ENCODE measurements at regions not wholly inside any gene's neighbourhood (a gene's known extent, or its start where the extent isn't known, plus 50 kb on each side); places are given as distances from the start of the nearest gene placed in this dataset.

DNA sequence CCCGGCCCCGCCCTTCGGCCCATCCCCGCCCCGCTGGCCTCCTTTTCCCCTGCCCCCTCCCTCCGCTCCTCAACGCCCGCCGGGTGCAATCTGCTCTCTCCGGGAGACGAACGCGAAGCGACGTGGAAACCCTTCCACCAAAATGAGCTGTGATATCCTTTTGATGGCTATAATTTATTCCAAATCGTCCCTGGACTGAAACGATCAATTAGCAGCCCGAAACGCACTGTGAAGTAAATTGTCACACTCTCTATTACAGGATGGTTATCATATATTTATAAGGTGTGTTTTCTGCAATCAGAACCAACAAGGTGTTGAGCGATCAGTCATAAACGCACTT is 134.6 kb upstream of the BARHL2 start:
- Histone ChIP-seq H3K27ac (peak overlapping the region in 1 of 4 donors; percentile 62), H3K27me3 (no peaks in the 10 kb centered on the region), H3K4me1 (peaks cover 0 to 18% (median 10%) of the 10 kb centered on the region in 4 donors), H3K9me3 (no peaks in the 10 kb centered on the region), H3K4me3 (peak overlapping the region; percentile 61 to 75 (median 62)), H3K36me3 (no peaks in the 10 kb centered on the region)
- TF ChIP-seq EP300 (IDR thresholded peaks at IDR 0.05) (no peak), POLR2AphosphoS5 (IDR thresholded peaks at IDR 0.05) (no peak), POLR2A (IDR thresholded peaks at IDR 0.05) (no peak)
- TF ChIP-seq, protein P1, sequence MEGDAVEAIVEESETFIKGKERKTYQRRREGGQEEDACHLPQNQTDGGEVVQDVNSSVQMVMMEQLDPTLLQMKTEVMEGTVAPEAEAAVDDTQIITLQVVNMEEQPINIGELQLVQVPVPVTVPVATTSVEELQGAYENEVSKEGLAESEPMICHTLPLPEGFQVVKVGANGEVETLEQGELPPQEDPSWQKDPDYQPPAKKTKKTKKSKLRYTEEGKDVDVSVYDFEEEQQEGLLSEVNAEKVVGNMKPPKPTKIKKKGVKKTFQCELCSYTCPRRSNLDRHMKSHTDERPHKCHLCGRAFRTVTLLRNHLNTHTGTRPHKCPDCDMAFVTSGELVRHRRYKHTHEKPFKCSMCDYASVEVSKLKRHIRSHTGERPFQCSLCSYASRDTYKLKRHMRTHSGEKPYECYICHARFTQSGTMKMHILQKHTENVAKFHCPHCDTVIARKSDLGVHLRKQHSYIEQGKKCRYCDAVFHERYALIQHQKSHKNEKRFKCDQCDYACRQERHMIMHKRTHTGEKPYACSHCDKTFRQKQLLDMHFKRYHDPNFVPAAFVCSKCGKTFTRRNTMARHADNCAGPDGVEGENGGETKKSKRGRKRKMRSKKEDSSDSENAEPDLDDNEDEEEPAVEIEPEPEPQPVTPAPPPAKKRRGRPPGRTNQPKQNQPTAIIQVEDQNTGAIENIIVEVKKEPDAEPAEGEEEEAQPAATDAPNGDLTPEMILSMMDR (IDR thresholded peaks at IDR 0.05), result no peak
- no peak for DNase-seq
- intact Hi-C loops (cut with DNase I), result loop anchor here (2.0 to 10.0 kb wide), 2 partner anchors 169 to 313 kb away; no protein-coding TSS in a partner anchor
- 1 to 2% methylated on average over 21 of the region's 21 CpGs for WGBS, 2 donors

DNA sequence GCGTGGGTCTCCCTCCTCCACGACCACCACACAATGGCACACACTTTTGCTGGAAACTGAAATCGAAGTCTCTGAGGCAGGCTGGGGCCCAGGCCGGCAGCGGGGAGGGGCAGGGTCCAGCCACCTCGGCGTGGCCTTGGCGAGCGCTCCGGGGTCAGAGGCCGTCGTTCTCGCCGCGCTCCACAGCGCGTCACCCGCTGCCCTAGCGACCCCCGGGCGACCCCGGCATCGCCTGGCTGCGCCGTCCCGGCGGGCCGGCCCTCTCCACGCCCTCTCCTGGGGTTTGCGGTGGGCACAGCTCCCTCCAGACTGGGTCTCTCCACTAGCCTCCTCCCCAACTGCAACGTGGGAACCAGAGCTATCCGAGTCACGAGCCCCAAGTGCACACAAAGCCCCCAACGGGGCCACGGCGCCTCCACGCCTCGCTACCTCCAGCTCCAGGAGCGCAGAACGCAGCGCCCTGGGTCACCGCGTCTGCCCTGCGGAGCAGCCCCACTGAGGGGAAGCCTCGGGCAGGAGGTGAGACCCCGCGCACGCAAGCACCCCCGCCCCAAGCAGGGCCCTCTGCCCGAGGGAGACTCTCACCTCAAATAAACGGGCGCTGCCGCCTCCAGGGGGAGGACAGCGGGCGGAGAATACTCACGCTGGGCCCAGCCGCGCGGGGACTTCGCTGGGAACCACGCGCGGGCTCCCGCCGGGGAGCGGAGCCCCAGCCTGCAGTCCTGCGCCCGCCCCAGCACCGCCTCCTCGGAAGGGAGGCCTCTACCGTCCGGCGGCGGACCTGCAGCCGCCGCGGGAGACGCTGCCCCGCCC is 134.0 kb upstream of the BARHL2 start:
- peak; percentile 88 for DNase-seq
- Histone ChIP-seq H3K4me1 (peaks cover 0 to 18% (median 10%) of the 10 kb centered on the region in 4 donors), H3K27me3 (no peaks in the 10 kb centered on the region), H3K36me3 (no peaks in the 10 kb centered on the region), H3K27ac (peak overlapping the region; percentile 43 to 62 (median 50)), H3K4me3 (peak overlapping the region; percentile 61 to 75 (median 62)), H3K9me3 (no peaks in the 10 kb centered on the region)
- intact Hi-C loops (cut with DNase I), result loop anchor here (2.0 to 10.0 kb wide), 2 partner anchors 170 to 314 kb away; no protein-coding TSS in a partner anchor
- TF ChIP-seq POLR2AphosphoS5 (IDR thresholded peaks at IDR 0.05) (peak in 1 of 4 donors; percentile 17), EP300 (IDR thresholded peaks at IDR 0.05) (no peak), POLR2A (IDR thresholded peaks at IDR 0.05) (no peak)
- TF ChIP-seq, protein P1 (IDR thresholded peaks at IDR 0.05), result peak; percentile 7 to 91 (median 26)
- WGBS, 2 donors, result 0 to 1% methylated on average over 79 of the region's 79 CpGs

DNA sequence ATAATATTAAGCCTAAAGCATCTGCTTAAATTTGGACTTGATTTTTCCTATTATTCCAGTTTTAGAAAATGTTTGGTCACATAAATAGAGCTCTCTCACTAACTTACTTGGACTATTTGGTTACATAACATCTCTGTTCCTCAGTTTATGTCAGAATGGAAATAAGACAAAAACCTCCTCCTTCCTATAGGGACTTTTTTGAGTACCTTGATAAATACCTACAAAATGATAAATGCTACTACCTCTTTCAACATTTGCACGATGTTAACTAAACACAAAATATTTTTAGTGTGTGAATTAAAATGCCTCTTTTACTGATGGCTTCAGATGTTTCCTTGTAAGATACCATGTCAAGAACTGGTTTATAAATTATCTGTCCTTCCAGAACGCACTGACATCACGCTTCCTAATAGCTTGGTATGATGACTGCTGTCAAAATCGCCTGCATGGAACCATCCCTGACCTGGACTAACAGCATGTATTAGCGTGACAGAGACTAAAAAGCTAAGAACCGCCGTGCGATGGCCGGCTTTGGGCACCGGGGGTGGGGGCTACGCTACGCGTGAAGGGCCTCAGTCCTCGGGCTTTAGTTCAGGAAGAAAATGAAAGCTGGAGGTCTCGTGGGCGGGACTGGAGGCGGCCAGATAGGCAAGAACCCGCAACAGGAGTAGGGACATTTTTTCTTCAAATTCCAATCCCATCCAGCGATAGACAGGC is 133.2 kb upstream of the BARHL2 start:
- intact Hi-C loops (cut with DNase I), result loop anchor here (2.0 to 10.0 kb wide), 2 partner anchors 170 to 314 kb away; no protein-coding TSS in a partner anchor
- no peak for DNase-seq
- Histone ChIP-seq H3K4me1 (peaks cover 0 to 18% (median 10%) of the 10 kb centered on the region in 4 donors), H3K36me3 (no peaks in the 10 kb centered on the region), H3K9me3 (no peaks in the 10 kb centered on the region), H3K4me3 (peak overlapping the region; percentile 61 to 75 (median 62)), H3K27me3 (no peaks in the 10 kb centered on the region), H3K27ac (peak overlapping the region in 3 of 4 donors; percentile 43 to 62 (median 54))
- no peak for TF ChIP-seq POLR2A (IDR thresholded peaks at IDR 0.05)
- TF ChIP-seq, protein P1 (IDR thresholded peaks at IDR 0.05), result no peak
- no peak for TF ChIP-seq EP300 (IDR thresholded peaks at IDR 0.05)
- TF ChIP-seq POLR2AphosphoS5 (IDR thresholded peaks at IDR 0.05), result no peak
- 12% methylated on average over 19 of the region's 19 CpGs for WGBS, 2 donors

DNA sequence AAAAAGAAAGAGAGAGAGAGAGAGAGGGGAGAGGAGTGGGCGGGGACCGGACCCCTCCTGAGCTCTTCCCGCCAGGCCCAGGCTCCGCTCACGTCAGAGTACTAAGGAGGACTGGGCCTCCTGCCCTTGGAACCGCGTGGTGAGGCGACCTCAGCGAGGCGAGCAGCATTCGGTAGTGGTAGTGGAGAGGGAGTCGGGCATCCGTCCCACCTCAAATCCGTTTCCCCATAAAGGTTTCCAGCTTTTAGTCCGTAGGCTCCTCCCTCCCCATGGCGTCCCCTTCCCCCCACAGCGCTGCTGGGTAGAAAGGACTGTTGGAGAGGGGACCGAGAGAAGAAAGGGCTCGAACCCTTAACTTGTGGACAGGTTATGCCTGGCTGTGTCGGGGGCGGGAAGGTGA is 124.4 kb upstream of the BARHL2 start:
- peaks cover 9 to 61% (median 44%) of the 10 kb centered on the region in 3 donors for H3K27me3 ChIP-seq
- TF ChIP-seq, protein P1 (IDR thresholded peaks at IDR 0.05), result no peak
- TF ChIP-seq POLR2A (IDR thresholded peaks at IDR 0.05), result no peak
- no peak for TF ChIP-seq POLR2AphosphoS5 (IDR thresholded peaks at IDR 0.05)
- no peak for TF ChIP-seq EP300 (IDR thresholded peaks at IDR 0.05)
- H3K4me1 ChIP-seq, result peaks cover 0 to under 1% (median under 1%) of the 10 kb centered on the region in 4 donors
- no peaks in the 10 kb centered on the region for H3K36me3 ChIP-seq
- H3K4me3 ChIP-seq, result no peak overlapping the region
- no peak for DNase-seq
- H3K9me3 ChIP-seq, result no peaks in the 10 kb centered on the region
- no peak overlapping the region for H3K27ac ChIP-seq
- intact Hi-C loops (cut with DNase I), result no loop called here
- 35 to 83% methylated on average over 21 of the region's 21 CpGs for WGBS, 2 donors
